NCI-H345 treated with DMSO at 0.1 percent for 48 hours (cell line): ENCODE measurements at regions not wholly inside any gene's neighbourhood (a gene's known extent, or its start where the extent isn't known, plus 50 kb on each side); places are given as distances from the start of the nearest gene placed in this dataset.
"Not testable (repeated sequence)": the region's sequence is repeated elsewhere in the genome, so short reads cannot be mapped to it uniquely, and the experiment has no call there.

ENCODE experiments used
- DNase-seq: peaks from one replicate; lab custom pipeline; 2025; ENCODE audit not compliant: unreplicated experiment; lab: John Stamatoyannopoulos, UW

DNA sequence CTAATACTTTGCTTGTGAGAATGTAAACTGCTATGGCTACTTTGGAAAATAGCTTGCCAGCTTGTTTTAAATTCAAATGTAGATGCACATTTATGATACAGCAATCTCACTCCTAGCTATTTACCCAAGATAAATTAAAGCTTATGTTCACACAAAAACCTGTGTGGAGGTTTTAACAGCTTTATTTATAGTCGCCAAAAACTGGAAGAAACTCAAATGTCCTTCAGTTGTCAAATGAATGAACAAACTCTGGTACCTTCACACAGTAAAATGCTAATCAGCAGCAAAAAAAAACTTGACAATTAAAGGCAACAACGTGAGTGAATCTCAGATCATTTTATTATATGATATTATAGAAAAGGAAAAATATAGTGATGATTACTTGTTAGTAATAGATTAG is 248.6 kb upstream of the NECTIN3 start:
- DNase-seq, result no peak

DNA sequence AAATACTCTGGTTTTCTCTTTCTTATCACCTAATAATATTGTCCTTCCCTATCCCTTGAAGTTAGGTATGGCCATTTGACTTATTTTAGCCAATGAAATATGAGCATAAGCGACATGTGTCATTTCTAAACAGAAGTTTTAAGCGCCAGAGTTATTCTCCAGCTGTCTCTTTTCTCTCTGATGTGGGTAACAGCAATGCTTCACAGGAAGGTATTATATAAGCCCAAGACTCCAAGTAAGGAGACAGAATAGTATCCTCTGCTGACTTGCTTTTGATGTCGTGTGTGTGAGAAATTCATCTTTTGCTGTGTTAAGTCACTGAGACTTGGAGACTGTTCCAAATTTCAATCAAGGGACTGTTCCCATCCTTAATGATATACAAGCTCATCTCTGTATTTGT is 224.6 kb upstream of the NECTIN3 start:
- DNase-seq, result no peak

DNA sequence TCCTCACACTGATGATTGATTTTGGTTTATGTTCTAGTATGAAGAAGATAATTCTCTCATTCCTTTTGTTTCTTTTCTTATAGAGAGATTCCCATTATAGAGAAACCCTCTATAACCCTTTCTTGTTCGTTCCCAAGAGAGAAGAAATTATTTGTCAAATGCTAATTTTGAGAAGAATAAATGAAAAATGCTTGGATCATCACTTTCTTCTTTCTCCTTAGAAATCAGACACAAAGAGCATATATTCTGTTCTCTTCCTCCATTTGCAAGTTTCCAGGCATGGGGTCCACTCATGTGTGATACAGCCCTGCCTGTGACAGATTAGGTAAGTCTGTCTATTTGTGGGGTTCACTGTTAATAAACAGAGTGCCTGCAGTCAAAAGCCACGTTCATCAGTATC is 222.6 kb upstream of the NECTIN3 start:
- DNase-seq, result no peak

DNA sequence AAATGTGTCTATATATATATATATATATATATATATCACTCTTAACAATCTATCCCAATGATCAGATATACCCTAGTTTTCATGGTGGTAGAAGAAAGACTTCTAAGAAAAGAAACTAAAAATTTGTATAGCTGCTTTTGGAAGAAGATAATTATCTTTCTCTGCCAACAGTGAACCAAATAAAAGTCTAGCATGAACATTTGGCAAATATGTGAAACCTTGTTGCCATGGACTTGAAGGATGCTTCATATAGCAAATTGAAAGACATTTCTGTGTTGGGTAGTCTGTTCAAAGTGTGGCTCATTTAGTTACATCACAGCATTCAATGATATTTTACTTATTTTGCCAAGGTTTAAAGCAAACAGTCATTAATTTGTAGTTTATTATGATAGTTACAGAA is 219.9 kb upstream of the NECTIN3 start:
- no peak for DNase-seq

DNA sequence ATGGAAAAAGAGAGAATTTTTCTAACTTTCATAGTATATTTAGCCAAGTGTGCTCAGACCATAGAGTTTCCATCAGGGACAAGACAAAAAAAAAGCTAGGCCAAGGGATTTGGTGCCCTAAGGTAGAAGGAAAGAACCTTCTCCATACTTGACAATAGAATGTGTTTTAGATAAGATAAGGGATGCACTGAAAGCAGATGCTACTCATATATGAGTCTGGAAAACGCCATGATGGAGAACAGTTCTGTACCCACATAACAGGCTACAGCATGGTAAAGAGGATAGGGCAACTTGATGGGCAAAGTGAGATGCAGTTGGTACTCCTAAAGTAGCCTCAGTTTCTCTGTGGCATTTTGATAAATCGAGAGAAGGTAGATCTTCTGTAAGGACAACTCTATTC is 216.4 kb upstream of the NECTIN3 start:
- DNase-seq, result no peak

DNA sequence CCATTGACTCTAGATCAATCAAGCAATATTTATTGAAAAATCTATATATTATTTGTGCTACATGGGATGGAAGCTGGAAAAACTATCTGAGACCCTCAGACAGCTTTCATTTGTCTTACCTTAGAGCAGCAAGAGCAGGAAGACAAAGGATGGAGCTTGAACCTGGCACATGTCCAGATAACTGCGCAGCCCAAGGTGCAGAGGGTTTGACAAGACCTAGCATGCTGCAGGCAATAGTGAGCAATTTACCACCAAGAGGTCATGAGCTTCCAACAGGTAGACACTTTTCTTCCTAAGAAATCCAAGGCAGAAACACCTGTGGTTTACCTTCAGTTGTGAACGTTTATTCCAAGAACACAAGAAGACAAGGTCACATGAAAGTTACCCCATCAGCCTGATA is 214.7 kb upstream of the NECTIN3 start:
- no peak for DNase-seq

DNA sequence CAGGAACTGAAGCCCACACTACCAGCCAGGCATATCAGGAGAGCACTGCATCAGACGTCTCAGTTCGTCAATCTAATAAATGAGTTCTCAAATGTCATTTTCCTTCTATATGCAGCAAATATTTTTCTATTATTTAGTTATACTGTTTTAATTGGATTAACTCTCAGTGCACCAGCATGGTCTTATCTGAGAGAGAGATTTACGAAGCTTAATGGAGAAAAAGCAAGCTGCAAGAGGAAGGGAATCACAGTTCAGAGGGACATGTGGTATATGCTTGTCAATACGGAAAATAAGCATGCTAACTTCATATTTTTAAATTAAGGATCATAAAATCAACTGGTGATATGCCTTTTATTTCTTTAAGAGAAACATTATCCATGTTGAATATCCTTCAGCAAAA is 213.1 kb upstream of the NECTIN3 start:
- DNase-seq, result no peak

DNA sequence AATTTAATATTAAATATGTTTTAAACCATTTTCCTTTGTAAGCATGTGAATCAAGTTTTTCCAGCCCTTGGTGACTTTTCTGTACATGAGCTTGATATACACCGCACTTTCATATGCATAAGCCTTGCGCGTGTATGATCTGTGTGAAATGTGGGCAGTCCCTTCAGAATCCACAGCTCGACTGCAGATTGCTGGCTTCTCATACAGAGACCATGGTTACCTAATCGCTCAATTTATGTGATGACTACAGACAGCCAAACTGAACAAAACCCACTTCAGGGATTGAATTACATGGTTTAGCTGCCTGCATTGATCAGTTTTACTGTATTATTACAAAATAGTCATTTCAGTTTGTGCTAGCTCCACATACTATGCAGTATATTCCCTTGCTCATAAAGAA is 212.3 kb upstream of the NECTIN3 start:
- DNase-seq, result no peak

DNA sequence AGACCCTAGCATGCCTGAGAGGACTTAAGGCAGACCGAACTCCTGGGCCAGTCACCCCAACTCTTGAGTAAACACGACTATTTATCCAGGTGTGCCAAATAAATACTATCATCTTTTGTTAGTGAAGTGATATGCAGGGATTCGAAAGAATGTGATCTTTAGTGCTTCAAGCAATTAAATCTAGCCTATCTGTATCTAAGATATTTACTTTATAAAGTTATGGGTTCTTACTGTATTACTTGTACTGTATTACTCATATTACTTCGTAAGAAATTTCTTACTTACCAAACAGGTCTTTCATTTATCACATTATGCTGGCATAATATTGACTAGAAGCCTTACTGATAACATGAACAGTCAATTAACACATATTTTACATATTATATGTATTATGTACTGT is 211.6 kb upstream of the NECTIN3 start:
- DNase-seq, result no peak

DNA sequence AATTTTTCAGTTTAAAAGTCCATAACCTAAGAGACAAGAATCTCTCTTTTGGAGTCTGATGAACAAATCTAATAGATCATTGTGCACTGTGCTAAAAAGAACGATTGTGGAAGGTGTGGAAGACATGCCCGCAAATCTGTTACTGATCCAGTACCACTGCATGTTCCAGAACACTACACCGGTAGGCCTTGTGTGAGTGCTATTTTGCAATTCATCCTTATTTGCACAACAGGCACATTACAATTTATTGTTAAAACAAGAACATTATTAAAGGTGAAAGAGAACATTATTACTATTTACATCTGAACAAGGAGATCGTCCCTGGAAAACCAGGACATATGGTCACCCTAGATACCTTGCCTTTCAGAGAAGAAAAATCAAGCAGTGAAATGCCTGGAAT is 205.7 kb upstream of the NECTIN3 start:
- DNase-seq, result no peak

DNA sequence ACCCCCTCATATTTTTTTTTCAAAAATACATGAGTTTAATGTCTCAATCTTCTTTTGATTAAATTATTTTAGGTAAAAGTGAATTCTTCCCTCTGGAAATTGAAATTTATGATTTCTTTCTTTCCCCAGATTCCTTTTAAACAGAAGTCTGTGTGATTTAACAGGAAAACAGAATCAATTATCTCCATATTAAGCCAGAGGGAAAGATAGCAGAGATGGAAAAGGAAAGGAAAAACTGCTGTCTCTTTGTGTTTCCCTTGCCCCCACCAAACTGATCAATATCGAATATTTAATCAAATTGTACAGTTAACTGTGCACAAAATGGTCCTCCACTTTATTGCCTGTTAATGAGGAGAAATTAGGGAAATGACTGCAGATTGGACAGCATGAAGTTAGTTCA is 203.5 kb upstream of the NECTIN3 start:
- no peak for DNase-seq

DNA sequence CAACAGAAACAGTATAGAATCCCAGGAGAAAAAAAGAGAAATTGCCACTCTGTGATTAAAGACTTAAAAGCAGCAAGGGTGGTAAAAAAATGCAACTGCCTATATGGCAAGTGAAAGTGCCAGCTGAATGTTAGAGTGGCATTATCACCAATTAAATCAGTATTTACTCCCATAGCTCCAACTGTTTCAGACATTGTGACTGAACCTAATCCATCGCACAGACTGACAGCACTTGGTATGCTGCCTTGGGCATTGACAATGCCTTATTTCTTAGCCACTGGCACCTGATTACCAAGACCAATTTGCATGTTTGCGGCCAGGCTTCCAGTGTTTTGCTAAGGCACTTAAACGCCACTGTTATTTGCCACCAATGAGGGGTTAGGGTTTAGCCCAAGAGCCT is 201.9 kb upstream of the NECTIN3 start:
- DNase-seq, result no peak

DNA sequence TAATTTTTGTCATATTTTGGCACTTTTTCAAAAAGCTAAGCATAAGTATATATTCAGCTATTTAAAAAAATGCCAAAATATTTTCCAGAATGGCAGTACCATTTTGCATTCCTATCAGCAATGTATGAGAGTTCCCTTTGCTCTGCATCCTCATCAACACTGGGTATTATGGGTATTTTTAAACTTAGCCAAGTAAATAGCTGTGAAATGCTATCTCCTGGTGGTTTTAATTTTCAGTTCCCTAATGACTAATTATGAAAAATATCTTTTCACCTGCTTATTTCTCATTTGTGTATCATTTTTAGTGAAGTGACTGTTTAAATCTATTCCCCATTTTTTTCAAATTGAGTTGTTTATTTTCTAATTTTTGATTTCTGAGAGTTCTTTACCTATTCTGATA is 199.7 kb upstream of the NECTIN3 start:
- no peak for DNase-seq

DNA sequence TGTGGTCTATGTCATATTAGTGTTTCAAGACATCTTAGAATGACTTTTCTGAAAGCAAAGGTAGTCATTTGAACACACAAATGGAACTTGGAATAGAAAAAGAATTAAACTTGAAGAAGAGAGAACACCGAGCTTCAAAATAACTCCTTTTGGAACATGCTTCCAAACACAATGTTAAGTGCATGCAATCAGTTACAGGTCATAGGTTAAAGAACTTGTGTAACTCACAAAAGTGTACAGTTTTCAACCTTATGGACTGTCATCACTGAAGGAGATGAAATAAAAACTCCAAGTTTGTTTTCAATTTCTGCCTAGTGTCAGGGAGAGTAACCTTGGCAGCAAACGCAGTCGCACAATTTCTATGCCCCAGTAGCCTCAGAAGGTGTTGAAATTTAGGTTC is 192.9 kb upstream of the NECTIN3 start:
- DNase-seq, result no peak

DNA sequence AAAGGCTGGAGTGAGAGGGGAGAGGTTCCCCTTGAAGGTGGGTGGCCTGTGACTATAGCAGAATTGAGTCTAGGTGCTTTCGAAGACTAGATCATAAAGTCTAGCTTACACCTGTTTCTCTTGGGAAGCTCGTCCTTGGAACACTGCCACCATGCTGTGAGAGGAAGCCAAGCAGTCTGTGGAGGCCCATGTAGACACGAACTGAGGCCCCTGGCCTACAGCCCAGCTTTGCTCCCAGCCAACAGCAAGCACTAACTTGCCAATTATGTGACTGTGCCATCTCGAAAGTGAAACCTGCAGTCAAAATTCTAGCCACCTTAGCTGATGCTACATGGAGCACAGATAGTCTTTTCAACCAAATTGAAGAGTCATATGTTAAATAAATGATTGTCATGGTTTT is 190.5 kb upstream of the NECTIN3 start:
- DNase-seq, result no peak

DNA sequence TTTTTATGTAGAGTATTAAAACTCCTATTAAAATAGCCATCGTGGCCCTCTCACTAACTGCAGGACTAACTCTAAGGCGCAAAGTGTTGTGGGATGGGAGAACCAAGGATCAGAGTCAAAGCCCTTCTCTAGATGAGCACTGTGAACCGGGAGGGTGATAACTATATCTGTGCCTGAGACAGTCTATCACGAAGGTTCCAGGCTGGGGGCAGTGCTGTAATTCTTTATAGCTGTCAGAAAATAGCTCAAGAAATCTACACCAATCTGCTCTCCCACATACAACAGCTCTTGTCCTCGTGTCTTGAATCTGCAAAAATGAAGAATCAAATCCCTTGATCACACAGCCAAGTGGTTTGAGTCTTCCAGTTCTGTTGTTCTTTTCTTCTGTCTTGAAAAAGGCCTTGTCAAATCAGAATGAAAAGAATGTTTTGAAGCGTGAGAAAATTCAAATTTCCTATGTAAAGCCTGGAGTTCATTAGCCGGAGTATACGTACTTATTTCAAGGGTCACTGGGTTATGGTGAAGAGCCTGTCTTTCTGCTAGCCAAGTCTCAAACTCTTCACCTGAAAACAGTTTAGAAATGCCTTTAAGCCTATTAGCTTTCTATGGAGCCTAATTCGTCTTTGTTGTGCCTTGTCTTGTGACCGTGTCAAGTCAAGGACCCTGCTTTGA is 185.3 kb upstream of the NECTIN3 start:
- no peak for DNase-seq

DNA sequence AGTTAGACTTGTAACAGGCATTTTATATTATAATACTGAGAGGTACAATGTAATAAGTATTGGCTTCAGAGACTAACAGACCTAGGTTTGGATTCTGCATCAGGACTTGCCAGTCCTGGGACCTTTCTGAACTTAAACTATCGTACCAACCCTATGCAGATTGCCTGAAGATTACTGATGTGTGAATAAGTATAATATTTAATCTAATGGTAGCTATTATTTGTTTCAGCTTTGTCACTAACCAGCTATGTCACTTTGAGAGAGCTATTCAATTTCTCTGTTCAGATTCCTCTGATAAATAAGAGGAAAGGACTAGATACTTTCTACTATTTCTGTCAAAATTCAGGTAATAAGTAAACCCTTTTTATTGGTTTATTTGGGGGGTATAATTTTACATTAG is 184.4 kb upstream of the NECTIN3 start:
- no peak for DNase-seq

DNA sequence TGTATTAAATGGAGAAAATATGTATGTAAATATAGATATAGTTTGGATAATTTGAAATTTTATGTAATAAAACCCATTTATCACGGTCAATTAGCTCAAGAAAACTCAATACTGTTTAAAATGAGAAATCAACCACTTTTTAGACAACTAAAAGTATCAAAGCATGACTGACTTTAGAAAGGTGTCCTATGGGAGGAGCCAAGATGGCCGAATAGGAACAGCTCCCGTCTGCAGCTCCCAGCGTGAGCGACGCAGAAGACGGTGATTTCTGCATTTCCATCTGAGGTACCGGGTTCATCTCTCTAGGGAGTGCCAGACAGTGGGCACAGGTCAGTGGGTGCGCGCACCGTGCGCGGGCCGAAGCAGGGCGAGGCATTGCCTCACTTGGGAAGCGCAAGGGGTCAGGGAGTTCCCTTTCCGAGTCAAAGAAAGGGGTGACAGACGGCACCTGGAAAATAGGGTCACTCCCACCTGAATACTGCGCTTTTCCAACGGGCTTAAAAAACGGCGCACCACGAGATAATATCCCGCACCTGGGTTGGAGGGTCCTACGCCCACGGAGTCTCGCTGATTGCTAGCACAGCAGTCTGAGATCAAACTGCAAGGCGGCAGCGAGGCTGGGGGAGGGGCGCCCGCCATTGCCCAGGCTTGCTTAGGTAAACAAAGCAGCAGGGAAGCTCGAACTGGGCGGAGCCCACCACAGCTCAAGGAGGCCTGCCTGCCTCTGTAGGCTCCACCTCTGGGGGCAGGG is 182.8 kb upstream of the NECTIN3 start:
- not testable (repeated sequence) for DNase-seq

DNA sequence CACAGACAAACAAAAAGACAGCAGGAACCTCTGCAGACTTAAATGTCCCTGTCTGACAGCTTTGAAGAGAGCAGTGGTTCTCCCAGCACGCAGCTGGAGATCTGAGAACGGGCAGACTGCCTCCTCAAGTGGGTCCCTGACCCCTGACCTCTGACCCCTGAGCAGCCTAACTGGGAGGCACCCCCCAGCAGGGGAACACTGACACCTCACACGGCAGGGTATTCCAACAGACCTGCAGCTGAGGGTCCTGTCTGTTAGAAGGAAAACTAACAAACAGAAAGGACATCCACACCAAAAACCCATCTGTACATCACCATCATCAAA is 182.3 kb upstream of the NECTIN3 start:
- DNase-seq, result not testable (repeated sequence)

DNA sequence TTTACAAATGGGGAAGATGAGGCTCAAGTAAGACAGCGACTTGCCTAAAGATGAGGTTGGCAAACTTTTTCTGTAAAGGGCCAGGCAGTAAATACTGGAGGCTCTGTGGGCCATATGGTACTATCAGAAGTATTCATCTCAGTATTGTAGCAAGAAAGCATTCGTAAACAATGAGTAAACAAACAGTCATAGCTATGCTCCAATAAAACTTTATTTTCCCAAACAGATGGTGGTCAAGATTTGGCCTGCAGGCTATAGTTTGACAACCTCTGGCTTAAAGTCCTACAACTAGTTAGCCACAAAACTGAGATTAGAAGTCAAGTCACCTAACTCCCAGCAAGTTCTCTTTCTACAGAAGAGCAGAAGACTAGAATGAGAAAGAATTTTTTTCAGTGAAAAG is 177.0 kb upstream of the NECTIN3 start:
- no peak for DNase-seq

DNA sequence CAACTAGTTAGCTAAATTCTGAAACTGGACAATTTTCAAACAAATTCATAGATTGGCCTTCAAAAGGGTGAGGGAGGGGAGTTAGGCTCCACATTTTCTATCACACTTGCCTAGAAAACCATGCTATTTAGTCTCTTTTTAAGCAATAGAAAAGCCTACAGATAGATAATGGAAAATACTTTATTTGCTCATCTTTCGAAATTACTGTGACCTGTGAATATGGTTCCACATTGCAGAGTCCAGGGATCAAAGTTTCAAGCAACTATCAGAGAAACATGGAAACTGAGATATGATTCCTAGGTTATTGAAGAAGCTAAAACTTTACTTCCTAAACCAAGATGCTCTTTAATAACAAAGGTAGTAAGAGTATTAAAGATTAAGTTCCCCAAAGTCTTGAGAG is 176.6 kb upstream of the NECTIN3 start:
- no peak for DNase-seq

DNA sequence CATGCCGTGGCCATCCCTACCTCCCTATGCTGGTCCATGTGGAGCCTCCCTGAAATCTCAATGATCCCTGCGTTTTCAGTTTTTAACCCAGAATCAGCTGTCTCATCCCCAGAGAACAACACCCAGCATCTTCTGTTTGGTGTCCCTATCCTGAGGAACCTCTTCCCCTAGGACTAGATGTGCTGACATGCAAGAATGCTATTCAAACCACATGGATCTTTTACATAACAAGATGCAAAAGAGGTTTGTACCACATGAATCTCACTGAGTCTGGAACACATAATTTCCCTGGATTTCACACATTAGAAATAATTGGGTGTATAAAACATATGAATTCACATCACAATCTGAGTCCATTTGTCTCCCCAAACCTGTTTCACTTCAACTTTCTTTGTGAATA is 174.6 kb upstream of the NECTIN3 start:
- DNase-seq, result no peak

DNA sequence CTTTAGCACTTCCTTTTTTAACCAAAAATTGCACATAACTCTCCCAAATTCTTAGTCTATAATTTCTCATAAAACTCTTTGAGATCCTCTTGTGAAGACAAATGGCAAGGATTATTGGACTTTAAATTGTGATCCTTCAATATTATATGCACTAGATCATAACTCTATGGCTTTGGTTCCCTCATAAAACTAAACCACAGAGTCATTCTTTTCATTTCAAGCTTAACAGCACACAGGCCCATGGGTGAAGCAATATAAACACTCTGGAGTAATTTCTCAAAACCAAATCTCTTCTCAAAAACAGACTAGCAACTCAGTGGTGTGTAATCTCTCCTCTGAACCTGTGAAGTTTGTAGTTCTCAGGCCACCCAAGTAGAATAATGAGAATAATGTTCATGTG is 171.0 kb upstream of the NECTIN3 start:
- DNase-seq, result no peak
